A172 (cell line): ENCODE measurements at regions not wholly inside any gene's neighbourhood (a gene's known extent, or its start where the extent isn't known, plus 50 kb on each side); places are given as distances from the start of the nearest gene placed in this dataset.
"Not testable (repeated sequence)": the region's sequence is repeated elsewhere in the genome, so short reads cannot be mapped to it uniquely, and the experiment has no call there.

ENCODE experiments used
- DNase-seq: peaks from one replicate; pipeline ENCODE4 v3.0.0-alpha.2; 2015; ENCODE audit warnings: low spot score

DNA sequence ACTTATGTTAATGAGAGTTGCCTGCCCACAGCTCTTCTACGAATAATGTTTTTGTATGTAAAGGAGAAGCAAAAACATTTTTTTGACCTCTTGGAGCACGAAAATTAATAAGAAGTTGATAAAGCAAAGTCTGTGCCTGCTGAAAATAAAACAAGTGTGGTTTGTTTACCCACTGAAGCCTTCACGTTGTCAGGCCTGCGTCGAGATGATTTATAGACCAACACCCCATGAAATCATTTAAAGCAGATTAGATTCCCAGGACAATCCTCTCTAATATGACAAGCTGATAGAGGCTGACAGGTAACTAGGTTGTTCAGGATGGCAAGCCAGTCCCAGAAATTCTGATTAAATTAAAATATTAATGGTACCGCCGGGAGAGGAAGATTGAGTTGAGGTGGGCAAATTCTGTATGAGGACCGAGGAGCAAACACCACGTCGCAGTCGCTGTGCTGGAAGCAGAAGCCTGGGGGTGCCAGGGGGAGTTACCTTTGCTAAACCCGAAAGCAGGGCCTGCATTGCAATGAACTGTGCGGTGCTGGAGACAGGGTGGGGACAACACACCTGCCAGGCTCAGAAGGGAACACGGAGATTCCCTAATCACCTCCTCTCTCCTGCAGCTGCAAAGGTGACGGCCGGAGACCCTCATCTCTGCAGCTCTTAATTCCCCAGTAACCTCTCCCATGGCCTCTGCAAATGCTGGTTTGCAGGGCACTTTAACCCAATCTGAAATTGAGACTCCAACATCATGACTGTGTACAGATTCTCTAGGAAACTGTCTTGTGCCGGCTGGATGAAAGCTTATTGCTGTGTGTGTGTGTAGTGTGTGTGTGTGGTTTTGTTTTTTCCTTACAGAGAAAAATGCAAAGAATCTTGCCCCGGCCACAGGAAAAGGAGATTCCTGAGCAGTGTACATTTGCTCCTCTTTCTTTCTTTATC, 2805.9 kb downstream of the RPIA start:
- peak; percentile 13 for DNase-seq

DNA sequence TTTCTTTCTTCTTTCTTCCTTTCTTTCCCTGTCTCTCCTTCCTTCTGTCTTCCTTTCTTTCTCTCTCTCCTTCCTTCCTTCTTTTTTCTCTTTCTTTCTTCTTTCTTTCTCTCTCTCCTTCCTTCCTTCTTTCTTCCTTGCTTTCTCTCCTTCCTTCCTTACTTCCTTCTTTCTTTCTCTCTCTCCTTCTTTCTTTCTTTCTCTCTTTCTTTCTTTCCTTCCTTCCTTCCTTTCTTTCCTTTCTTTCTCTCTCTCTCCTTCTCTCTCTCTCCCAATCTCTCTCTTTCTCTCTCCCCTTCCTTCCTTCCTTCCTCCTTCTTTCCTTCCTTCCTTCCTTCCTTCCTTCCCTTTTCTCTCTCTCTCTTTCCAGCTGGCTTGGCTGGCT, 2806.6 kb downstream of the RPIA start:
- DNase-seq, result not testable (repeated sequence)

DNA sequence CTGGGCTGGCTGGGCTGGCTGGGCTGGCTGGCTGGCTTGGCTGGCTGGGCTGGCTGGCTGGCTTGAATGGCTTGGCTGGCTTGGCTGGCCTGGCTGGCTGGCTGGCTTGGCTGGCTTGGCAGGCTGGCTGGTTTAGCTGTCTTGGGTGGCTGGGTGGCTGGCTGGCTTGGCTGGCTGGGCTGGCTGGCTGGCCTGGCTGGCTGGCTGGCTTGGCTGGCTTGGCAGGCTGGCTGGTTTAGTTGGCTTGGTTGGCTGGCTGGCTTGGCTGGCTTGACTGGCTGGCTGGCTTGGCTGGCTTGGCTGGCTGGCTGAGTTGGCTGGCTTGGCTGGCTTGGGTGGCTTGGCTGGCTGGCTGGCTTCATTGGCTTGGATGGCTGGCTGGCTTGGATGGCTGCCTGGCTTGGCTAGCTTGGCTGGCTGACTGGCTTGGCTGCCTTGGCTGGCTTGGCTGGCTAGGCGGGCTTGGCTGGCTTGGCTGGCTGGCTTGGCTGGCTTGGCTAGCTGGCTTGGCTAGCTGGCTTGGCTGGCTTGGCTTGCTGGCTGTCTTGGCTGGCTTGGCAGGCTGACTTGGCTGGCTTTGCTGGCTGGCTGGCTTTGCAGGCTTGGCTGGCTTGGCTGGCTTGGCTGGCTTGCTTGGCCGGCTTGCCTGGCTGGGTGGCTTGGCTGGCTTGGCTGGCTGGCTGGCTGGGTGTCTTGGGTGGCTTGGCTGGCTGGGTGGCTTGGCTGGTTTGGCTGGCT, 2807.2 kb downstream of the RPIA start:
- DNase-seq, result not testable (repeated sequence)

DNA sequence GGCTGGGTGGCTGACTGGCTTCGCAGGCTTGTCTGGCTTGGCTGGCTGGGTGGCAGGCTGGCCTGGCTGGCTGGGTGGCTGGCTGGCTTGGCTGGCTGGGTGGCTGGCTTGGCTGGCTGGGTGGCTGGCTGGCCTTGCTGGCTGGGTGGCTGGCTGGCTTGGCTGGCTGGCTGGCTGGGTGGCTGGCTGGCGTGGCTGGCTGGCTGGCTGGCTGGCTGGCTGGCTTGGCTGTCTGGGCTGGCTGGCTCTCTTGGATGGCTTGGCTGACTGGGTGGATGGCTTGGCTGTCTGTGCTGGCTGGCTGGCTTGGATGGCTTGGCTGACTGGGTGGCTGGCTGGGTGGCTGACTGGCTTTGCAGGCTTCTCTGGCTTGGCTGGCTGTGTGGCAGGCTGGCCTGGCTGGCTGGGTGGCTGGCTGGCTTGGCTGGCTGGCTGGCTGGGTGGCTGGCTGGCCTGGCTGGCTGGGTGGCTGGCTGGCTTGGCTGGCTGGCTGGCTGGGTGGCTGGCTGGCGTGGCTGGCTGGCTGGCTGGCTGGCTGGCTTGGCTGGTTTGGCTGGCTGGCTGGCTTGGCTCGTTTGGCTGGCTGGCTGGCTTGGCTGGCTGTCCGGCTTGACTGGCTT, 2808.1 kb downstream of the RPIA start:
- not testable (repeated sequence) for DNase-seq

GRCh38 chr2:91500246-91500977, 2808.9 kb downstream of the RPIA start:
- DNase-seq, result not testable (repeated sequence)

DNA sequence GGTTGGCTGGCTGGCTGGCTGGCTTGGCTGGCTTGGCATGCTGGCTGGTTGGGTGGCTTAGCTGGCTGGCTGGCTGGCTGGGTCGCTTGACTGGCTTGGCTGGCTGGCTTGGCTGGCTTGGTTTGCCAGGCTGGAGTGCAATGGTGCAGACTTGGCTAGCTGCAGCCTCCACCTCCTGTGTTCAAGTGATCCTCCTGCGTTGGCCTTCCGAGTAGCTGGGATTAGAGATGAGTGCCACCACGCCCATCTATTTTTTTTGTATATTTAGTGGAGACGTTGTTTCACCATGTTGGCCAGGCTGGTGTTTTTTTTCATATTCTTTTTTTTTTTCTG, 2809.5 kb downstream of the RPIA start:
- DNase-seq, result not testable (repeated sequence)

DNA sequence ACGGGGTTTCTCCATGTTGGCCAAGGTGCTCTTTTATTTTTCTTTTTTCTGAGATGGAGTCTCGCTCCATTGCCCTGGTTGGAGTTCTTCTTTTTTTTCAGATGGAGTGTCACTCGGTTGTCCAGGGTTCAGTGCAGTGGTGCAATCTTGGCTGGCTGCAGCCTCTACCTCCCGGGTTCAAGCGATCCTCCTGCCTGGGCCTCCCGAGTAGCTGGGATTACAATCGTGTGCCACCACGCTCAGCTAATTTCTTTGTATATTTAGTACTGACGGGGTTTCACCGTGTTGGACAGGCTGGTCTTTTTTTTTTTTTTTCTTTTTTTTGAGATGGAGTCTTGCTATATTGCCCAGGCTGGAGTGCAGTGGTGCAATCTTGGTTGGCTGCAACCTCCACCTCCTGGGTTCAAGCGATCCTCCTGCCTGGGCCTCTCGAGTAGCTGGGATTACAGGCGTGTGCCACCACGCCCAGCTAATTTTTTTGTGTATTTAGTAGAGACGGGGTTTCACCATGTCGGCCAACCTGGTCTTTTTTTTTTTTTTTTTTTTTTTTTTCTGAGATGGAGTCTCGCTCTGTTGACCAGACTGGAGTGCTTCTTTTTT, 2810.1 kb downstream of the RPIA start:
- not testable (repeated sequence) for DNase-seq

- not testable (repeated sequence) for DNase-seq
Measured at GRCh38 chr2:91503572-91503958, 2812.1 kb downstream of the RPIA start.

DNA sequence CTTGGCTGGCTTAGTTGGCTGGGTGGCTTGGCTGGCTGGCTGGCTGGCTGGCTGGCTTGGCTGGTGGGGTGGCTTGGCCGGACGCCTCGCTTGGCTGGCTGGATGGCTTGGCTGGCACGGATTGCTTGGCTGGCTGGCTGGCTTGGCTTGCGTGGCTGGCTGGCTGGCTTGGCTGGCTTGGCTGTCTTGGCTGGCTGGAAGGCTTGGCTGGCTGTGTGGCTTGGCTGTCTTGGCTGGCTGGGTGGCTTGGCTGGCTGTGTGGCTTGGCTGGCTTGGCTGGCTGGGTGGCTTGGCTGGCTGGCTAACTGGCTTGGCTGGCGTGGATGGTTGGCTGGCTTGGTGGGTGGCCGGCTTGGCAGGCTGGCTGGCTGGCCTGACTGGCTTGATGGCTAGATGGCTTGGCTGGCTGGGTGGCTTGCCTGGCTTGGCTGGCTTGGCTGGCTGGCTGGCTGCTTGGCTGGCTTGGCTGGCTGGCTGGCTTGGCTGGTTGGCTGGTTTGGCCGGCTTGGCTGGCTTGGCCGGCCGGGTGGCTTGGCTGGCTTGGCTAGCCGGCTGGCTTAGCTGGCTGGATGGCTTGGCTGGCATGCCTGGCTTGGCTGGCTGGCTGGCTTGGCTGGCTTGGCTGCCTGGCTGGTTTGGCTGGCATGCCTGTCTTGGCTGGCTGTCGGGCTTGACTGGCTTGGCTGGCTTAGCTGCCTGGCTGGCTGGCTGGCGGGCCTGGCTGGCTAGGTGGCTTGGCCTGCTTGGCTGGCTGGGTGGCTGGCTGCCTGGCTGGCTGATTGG, 2812.7 kb downstream of the RPIA start:
- DNase-seq, result not testable (repeated sequence)

GRCh38 chr2:91508816-91509215, 2817.3 kb downstream of the RPIA start:
- DNase-seq, result not testable (repeated sequence)

- DNase-seq, result not testable (repeated sequence)
Measured at GRCh38 chr2:91509276-91509675, 2817.8 kb downstream of the RPIA start.

DNA sequence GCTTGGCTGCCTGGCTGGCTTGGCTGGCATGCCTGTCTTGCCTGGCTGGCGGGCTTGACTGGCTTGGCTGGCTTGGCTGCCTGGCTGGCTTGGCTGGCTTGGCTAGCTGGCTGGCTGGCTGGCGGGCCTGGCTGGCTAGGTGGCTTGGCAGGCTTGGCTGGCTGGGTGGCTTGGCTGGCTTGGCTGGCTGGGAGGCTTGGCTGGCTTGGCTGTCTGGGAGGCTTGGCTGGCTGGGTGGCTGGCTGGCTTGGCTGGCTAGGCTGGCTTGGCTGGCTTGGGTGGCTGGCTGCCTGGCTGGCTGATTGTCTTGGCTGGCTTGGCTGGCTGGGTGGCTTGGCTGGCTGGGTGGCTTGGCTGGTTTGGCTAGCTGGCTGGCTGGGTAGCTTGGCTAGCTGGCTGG, 2819.7 kb downstream of the RPIA start:
- DNase-seq, result not testable (repeated sequence)

GRCh38 chr2:91515966-91516365, 2824.5 kb downstream of the RPIA start:
- not testable (repeated sequence) for DNase-seq

GRCh38 chr2:91516669-91517068, 2825.2 kb downstream of the RPIA start:
- DNase-seq, result not testable (repeated sequence)

GRCh38 chr2:91517846-91518245, 2826.4 kb downstream of the RPIA start:
- DNase-seq, result not testable (repeated sequence)

DNA sequence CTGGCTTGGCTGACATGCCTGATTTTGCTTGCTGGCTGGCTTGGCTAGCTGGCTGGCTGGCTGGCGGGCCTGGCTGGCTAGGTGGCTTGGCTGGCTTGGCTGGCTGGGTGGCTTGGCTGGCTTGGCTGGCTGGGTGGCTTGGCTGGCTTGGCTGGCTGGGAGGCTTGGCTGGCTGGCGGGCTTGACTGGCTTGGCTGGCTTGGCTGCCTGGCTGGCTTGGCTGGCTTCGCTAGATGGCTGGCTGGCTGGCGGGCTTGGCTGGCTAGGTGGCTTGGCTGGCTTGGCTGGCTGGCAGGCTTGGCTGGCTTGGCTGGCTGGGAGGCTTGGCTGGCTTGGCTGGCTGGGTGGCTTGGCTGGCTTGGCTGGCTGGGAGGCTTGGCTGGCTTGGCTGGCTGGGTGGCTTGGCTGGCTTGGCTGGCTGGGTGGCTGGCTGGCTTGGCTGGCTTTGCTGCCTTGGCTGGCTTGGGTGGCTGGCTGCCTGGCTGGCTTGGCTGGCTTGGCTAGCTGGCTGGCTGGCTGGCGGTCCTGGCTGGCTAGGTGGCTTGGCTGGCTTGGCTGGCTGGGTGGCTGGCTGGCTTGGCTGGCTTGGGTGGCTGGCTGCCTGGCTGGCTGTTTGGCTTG, 2827.0 kb downstream of the RPIA start:
- not testable (repeated sequence) for DNase-seq

DNA sequence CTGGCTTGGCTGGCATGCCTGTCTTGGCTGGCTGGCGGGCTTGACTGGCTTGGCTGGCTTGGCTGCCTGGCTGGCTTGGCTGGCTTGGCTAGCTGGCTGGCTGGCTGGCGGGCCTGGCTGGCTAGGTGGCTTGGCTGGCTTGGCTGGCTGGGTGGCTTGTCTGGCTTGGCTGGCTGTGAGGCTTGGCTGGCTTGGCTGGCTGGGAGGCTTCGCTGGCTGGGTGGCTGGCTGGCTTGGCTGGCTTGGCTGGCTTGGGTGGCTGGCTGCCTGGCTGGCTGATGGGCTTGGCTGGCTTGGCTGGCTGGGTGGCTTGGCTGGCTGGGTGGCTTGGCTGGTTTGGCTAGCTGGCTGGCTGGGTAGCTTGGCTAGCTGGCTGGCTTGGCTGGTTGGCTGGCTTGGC, 2827.9 kb downstream of the RPIA start:
- DNase-seq, result not testable (repeated sequence)

DNA sequence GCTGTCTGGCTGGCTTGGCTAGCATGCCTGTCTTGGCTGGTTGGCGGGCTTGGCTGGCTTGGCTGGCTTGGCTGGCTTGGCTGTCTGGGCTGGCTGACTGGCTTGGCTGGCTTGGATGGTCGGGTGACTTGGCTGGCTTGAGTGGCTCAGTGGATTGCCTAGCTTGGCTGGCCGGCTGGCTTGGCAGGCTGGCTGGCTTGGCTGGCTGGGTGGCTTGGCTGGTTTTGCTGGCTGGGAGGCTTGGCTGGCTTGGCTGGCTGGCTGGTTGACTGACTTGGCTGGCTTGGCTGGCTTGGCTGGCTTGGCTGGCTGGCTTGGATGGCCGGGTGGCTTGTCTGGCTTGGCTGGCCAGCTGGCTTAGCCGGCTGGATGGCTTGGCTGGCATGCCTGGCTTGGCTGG, 2828.4 kb downstream of the RPIA start:
- not testable (repeated sequence) for DNase-seq

DNA sequence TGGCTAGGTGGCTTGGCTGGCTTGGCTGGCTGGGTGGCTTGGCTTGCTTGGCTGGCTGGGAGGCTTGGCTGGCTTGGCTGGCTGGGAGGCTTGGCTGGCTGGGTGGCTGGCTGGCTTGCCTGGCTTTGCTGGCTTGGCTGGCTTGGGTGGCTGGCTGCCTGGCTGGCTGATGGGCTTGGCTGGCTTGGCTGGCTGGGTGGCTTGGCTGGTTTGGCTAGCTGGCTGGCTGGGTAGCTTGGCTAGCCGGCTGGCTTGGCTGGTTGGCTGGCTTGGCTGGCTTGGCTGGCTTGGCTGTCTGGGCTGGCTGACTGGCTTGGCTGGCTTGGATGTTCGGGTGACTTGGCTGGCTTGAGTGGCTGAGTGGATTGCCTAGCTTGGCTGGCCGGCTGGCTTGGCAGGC, 2829.1 kb downstream of the RPIA start:
- DNase-seq, result not testable (repeated sequence)

GRCh38 chr2:91520972-91521535, 2829.6 kb downstream of the RPIA start:
- not testable (repeated sequence) for DNase-seq
